ENCODE measurements at regions not wholly inside any gene's neighbourhood (a gene's known extent, or its start where the extent isn't known, plus 50 kb on each side); places are given as distances from the start of the nearest gene placed in this dataset.

GRCh38 chr12:81000831-81001230, 63.1 kb upstream of the LIN7A start:
- TF ChIP-seq, protein P1, sequence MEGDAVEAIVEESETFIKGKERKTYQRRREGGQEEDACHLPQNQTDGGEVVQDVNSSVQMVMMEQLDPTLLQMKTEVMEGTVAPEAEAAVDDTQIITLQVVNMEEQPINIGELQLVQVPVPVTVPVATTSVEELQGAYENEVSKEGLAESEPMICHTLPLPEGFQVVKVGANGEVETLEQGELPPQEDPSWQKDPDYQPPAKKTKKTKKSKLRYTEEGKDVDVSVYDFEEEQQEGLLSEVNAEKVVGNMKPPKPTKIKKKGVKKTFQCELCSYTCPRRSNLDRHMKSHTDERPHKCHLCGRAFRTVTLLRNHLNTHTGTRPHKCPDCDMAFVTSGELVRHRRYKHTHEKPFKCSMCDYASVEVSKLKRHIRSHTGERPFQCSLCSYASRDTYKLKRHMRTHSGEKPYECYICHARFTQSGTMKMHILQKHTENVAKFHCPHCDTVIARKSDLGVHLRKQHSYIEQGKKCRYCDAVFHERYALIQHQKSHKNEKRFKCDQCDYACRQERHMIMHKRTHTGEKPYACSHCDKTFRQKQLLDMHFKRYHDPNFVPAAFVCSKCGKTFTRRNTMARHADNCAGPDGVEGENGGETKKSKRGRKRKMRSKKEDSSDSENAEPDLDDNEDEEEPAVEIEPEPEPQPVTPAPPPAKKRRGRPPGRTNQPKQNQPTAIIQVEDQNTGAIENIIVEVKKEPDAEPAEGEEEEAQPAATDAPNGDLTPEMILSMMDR (conservative IDR thresholded peaks at IDR 0.05 in 1 of 2, IDR thresholded peaks at IDR 0.05 in 1 of 2; ENCODE audit: extremely low read depth in 1 of 2, insufficient read depth in 1 of 2, low read depth in 1 of 2, low read length in 2 of 2), result no peak
- no peak for TF ChIP-seq EZH2 (IDR thresholded peaks at IDR 0.05; ENCODE audit: borderline replicate concordance, low read length)
